GM18951 (cell line): ENCODE measurements at regions not wholly inside any gene's neighbourhood (a gene's known extent, or its start where the extent isn't known, plus 50 kb on each side); places are given as distances from the start of the nearest gene placed in this dataset.
"Not testable (repeated sequence)": the region's sequence is repeated elsewhere in the genome, so short reads cannot be mapped to it uniquely, and the experiment has no call there.

ENCODE experiments used
- POLR2A ChIP-seq: IDR thresholded peaks from 4 replicates; pipeline ENCODE4 v1.6.1; 2011; ENCODE audit warnings: mild to moderate bottlenecking; ENCODE audit not compliant: insufficient read length, insufficient read depth; ENCODE audit errors: extremely low read depth
- in situ Hi-C: fragments of 300-500 bp; cut with MboI; formaldehyde crosslinking; loops from one replicate; pipeline ENCODE4 v1.12.0; 2022; ENCODE audit warnings: low sequenced_read_pairs, mixed read lengths, inconsistent platforms; ENCODE audit not compliant: unreplicated experiment

- no peak for TF ChIP-seq POLR2A
- in situ Hi-C loops: no loop called here
Observed at GRCh38 chr6:119716668-119717270, 367.2 kb upstream of the MAN1A1 start.

GRCh38 chr6:119713903-119714302 is 364.3 kb upstream of the MAN1A1 start:
- in situ Hi-C loops: no loop called here
- no peak for TF ChIP-seq POLR2A

GRCh38 chr6:119686644-119687043 is 337.1 kb upstream of the MAN1A1 start:
- in situ Hi-C loops: no loop called here
- TF ChIP-seq POLR2A: no peak

GRCh38 chr6:119686240-119686639 is 336.7 kb upstream of the MAN1A1 start:
- no peak for TF ChIP-seq POLR2A
- in situ Hi-C loops: no loop called here

GRCh38 chr6:119683671-119684070 is 334.1 kb upstream of the MAN1A1 start:
- in situ Hi-C loops: no loop called here
- no peak for TF ChIP-seq POLR2A

- TF ChIP-seq POLR2A: no peak
- in situ Hi-C loops: no loop called here
Observed at GRCh38 chr6:119683031-119683430, 333.5 kb upstream of the MAN1A1 start.

- TF ChIP-seq POLR2A: no peak
- in situ Hi-C loops: no loop called here
Observed at GRCh38 chr6:119678961-119679360, 329.4 kb upstream of the MAN1A1 start.

- in situ Hi-C loops: no loop called here
Observed at GRCh38 chr6:119677384-119677783, 327.8 kb upstream of the MAN1A1 start.

GRCh38 chr6:119676961-119677360 is 327.4 kb upstream of the MAN1A1 start:
- TF ChIP-seq POLR2A: no peak
- in situ Hi-C loops: no loop called here

More at GRCh38 chr6:119677384-119677783, 327.8 kb upstream of the MAN1A1 start:
- no peak for TF ChIP-seq POLR2A

GRCh38 chr6:119676230-119676629 is 326.7 kb upstream of the MAN1A1 start:
- TF ChIP-seq POLR2A: no peak
- in situ Hi-C loops: no loop called here

GRCh38 chr6:119673741-119674140 is 324.2 kb upstream of the MAN1A1 start:
- in situ Hi-C loops: no loop called here
- TF ChIP-seq POLR2A: no peak

GRCh38 chr6:119672725-119673124 is 323.2 kb upstream of the MAN1A1 start:
- TF ChIP-seq POLR2A: no peak
- in situ Hi-C loops: no loop called here

- TF ChIP-seq POLR2A: no peak
Observed at GRCh38 chr6:119671105-119671504, 321.5 kb upstream of the MAN1A1 start.

GRCh38 chr6:119669221-119669620 is 319.7 kb upstream of the MAN1A1 start:
- no peak for TF ChIP-seq POLR2A
- in situ Hi-C loops: no loop called here

More at GRCh38 chr6:119671105-119671504, 321.5 kb upstream of the MAN1A1 start:
- in situ Hi-C loops: no loop called here

GRCh38 chr6:119665432-119665831 is 315.9 kb upstream of the MAN1A1 start:
- in situ Hi-C loops: not testable (repeated sequence)
